Rectal smooth muscle tissue (tissue), 1 donor: ENCODE measurements at regions not wholly inside any gene's neighbourhood (a gene's known extent, or its start where the extent isn't known, plus 50 kb on each side); places are given as distances from the start of the nearest gene placed in this dataset.
"Not testable (repeated sequence)": the region's sequence is repeated elsewhere in the genome, so short reads cannot be mapped to it uniquely, and the experiment has no call there.

Experiments used
- H3K27ac ChIP-seq: one replicate; pipeline ENCODE4 v1.7.0; 2013; ENCODE audit warnings: low read depth, low read length, inconsistent platforms
- H3K27me3 ChIP-seq: one replicate; pipeline ENCODE4 v1.7.0; 2013; ENCODE audit warnings: low read length; ENCODE audit not compliant: control insufficient read depth, insufficient read depth
- H3K36me3 ChIP-seq: one replicate; pipeline ENCODE4 v1.7.0; 2013; ENCODE audit warnings: low read length; ENCODE audit not compliant: control insufficient read depth, insufficient read depth
- H3K4me1 ChIP-seq: one replicate; pipeline ENCODE4 v1.7.0; 2013; ENCODE audit warnings: low read length; ENCODE audit not compliant: control insufficient read depth, insufficient read depth
- H3K4me3 ChIP-seq: one replicate; pipeline ENCODE4 v1.7.0; 2013; ENCODE audit warnings: low read length
- H3K9ac ChIP-seq: one replicate; pipeline ENCODE4 v1.7.0; 2013; ENCODE audit warnings: low read length

DNA sequence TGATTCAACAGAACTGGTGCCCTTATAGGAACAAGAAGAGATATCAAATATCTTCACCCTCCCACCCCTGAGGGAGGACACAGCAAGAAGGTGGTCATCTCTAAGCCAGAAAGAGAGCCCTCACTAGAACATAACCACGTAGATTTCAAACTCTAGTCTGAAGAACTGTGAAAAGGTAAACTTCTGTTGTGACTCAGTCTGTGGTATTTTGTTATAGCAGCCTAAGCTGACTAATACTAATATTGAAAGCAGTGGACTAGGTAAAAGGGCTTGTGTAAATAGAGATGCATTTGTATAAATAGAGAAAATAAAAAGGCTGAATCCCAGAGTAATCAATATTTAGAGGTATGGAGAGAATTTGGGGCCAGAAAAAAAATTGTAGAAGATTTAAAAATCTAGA is 157.6 kb upstream of the CCNH start:
- no peaks in the 10 kb centered on the region for H3K36me3 ChIP-seq
- H3K4me3 ChIP-seq: no peak overlapping the region
- no peaks in the 10 kb centered on the region for H3K4me1 ChIP-seq
- no peaks in the 10 kb centered on the region for H3K27me3 ChIP-seq
- H3K9ac ChIP-seq: no peak overlapping the region
- no peak overlapping the region for H3K27ac ChIP-seq

DNA sequence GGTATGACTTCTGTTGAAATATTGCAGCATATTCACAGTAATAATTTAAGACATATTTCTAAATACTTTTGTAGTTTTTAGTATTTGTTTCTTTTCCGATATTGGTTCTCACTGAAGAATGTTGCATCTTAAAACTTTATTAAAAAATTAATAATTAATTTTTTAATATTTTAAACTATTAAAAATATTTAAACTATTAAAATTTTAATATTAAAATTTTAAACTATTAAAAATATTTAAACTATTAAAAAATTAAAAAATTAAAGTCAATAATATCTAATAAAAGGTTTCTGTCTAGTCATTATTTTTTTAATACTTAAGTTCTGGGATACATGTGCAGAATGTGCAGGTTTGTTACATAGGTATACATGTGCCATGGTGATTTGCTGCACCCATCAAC is 149.3 kb upstream of the CCNH start:
- Histone ChIP-seq H3K36me3 (no peaks in the 10 kb centered on the region), H3K4me1 (no peaks in the 10 kb centered on the region), H3K9ac (no peak overlapping the region), H3K27me3 (no peaks in the 10 kb centered on the region), H3K27ac (no peak overlapping the region), H3K4me3 (no peak overlapping the region)

DNA sequence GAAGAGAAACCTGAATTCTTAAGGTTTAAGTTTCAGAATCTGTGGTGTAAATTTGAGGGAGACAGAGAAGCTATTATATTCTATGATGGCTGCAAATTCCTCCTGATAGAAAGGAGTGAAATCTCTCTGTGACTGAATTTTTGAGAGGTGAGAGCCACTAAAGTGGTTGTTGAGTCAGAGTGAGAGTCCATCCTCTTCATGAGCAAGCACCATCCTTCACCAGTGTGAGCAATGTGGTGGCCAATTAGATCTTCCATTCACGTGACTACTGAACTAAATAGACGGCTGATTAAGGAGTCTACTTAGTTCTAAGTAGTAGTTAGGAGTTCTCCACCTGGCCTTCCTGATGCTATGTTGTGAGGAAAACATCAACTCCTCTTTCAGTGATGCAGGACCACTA is 147.8 kb upstream of the CCNH start:
- Histone ChIP-seq H3K27ac (no peak overlapping the region), H3K4me1 (no peaks in the 10 kb centered on the region), H3K27me3 (no peaks in the 10 kb centered on the region), H3K9ac (no peak overlapping the region), H3K36me3 (no peaks in the 10 kb centered on the region), H3K4me3 (no peak overlapping the region)

DNA sequence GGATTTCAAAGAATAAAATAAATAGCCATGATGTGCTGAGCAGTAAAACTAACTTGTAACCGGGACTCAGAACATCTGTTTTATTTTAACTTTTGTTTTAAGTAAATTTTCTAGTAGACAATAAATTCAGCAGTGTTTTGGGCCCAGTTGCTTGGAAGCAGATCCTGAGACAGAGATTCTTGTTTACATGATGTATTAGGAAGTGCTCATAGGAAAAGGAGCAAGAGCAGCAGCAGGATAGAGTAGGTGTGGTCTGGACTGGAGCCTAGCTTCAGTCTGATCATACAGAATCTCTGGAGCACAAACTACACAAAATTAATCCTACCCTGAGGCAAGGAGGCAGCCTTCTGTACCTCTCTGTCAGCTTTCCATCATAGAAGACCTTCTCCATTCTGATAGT is 139.2 kb upstream of the CCNH start:
- H3K27me3 ChIP-seq: no peaks in the 10 kb centered on the region
- H3K36me3 ChIP-seq: no peaks in the 10 kb centered on the region
- H3K27ac ChIP-seq: peak overlapping the region; percentile 77
- no peak overlapping the region for H3K4me3 ChIP-seq
- H3K9ac ChIP-seq: no peak overlapping the region
- H3K4me1 ChIP-seq: peaks cover 8% of the 10 kb centered on the region

DNA sequence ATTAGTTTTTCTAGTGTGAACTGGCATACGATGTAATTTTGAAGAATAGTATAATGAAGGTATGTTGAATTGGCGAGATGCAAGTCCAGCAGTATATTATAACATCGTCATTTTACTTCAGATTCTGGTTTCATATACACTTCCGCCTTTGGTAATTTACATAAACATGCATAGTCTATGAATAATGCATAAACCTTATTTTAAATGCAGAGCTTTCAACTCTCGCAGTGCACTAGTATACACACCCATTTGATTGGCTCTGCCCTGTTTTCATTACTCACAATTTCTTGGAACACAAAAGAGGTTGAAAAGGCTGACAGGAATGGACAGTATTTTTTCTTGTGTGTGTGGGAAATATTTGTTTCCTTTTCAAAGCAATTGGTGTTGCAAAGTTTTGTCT is 128.9 kb upstream of the CCNH start:
- no peaks in the 10 kb centered on the region for H3K36me3 ChIP-seq
- H3K4me3 ChIP-seq: no peak overlapping the region

DNA sequence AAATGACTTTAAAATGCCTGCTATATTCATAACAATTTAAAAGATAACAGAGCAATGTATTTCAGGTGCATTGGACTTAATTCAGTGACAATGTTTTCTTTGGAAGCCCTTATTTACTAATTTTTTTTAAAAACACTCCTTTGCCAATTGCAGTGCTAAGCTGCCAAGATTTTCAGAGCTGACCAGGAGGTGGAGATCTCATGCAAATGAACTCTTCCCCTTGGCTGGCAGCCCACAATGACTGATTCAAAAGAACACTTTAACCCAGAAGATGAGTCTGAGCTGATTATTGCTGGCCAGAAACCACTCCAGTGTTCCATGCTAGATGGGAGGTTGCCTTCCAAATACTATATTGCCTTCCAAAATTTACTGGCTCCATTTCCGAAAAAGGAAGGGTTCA is 128.3 kb upstream of the CCNH start:
- Histone ChIP-seq H3K36me3 (no peaks in the 10 kb centered on the region), H3K27ac (no peak overlapping the region), H3K9ac (no peak overlapping the region), H3K4me1 (peaks cover 5% of the 10 kb centered on the region), H3K4me3 (no peak overlapping the region), H3K27me3 (no peaks in the 10 kb centered on the region)

More for the DNA sequence above, 128.9 kb upstream of the CCNH start:
- peaks cover 7% of the 10 kb centered on the region for H3K4me1 ChIP-seq
- no peak overlapping the region for H3K27ac ChIP-seq
- H3K27me3 ChIP-seq: no peaks in the 10 kb centered on the region
- H3K9ac ChIP-seq: no peak overlapping the region

DNA sequence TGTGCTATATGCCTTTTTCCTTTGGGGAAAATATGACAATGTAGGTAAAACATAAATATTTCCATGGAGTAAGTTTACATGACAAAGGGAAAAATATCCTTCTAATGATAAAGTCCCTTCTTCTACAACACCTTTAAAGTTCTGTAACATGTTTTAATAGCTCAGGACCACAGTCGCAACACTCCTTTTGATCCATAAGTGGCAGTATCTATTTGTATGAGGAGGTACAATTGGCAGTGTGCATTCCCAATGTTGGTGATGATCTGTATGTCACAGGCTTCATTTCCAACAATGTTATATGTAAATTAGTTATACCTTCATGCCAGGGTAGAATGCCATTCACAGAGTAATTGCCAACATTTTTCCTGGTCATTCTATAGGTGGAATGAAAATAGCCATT is 127.1 kb upstream of the CCNH start:
- Histone ChIP-seq H3K27ac (no peak overlapping the region), H3K4me3 (no peak overlapping the region), H3K36me3 (no peaks in the 10 kb centered on the region), H3K9ac (no peak overlapping the region), H3K27me3 (no peaks in the 10 kb centered on the region), H3K4me1 (peaks cover 2% of the 10 kb centered on the region)

DNA sequence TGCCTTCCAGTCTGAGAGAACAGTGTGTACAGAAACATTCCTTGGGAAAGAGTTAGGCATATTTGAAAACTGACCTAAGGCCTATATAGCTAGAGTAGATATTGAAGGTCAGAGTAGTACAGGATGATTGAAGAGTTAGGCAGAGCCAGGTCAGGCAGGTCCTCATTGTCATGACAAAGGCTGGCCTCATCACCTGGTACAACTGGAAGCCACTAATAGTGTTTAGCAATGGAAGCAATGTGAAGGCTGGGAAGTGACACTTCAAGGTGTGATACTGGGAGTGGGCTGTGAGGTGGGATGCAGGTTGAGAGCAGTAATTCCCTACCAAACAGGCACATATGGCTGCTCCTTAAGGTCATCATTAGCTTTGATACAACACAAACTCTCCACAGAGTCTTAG is 123.6 kb upstream of the CCNH start:
- Histone ChIP-seq H3K27me3 (no peaks in the 10 kb centered on the region), H3K27ac (no peak overlapping the region), H3K36me3 (no peaks in the 10 kb centered on the region), H3K4me3 (no peak overlapping the region), H3K4me1 (no peaks in the 10 kb centered on the region), H3K9ac (no peak overlapping the region)

DNA sequence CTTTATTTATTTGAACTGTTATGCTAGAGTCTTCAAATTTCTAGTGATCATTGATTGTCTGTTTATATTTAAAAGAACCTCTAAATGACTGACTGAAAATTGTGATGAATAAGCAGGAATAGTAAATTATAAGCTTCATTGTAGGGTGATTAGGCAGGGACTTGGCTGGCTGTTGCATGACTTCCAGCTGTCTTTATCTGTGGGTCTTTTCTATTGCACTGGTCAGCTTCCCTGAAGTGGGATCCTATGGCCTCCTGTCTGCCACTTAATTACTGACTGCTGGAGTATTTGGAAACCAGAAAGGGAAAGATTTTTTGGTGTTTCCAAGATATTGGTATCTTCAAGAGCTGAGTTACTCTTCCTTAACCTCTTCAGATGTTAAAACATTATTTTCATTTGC is 123.0 kb upstream of the CCNH start:
- Histone ChIP-seq H3K4me3 (no peak overlapping the region), H3K4me1 (no peaks in the 10 kb centered on the region), H3K9ac (no peak overlapping the region), H3K27me3 (no peaks in the 10 kb centered on the region), H3K36me3 (no peaks in the 10 kb centered on the region), H3K27ac (no peak overlapping the region)

DNA sequence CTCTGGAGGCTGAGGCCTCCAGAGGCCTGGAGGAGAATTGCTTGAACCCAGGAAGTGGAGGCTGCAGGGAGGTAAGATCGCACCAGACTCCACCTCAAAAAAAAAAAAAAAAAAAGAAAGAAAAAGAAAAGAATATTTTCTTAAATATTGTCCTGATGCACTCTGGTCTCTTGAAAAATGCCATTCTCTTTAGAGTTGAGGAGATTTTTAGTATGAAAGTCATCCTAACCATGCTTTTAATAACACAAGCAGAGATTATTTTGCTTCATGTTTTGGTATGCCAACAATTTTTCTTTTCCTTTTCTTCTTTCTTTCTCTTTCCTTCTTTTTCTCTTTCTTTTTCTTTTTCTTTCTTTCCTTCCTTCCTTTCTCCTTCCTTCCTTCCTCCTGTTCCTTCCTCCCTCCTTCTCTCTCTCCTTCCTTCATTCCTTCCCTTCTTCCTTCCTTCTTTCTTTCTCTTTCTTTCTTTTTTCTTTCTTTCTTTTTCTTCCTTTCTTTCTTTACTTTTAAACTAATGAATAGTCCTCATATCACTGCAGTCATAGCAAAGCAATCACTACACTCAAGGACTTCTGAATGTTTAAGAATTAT is 116.9 kb upstream of the CCNH start:
- Histone ChIP-seq H3K27me3 (no peaks in the 10 kb centered on the region), H3K27ac (no peak overlapping the region), H3K4me1 (no peaks in the 10 kb centered on the region), H3K36me3 (no peaks in the 10 kb centered on the region), H3K9ac (no peak overlapping the region), H3K4me3 (no peak overlapping the region)

DNA sequence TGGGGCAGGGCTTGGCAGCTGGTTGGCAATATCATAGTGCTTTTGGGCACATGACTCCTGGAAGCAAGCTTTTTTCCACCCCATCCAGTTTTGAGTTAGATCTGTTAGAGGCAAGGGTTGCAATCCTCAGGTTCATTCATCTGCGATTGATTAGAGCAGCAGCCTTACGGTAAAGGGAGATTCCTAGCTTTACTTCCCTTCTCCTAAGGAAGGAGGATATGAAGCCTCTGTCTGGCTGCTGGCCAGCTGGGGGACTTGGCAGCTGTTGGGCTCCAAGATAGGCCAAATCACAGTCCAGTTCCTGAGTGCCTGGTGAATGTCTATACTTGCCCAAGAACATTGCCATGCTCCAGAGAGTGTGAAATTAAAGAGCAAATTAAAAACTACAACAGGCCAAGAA is 113.4 kb upstream of the CCNH start:
- H3K27ac ChIP-seq: no peak overlapping the region
- H3K27me3 ChIP-seq: no peaks in the 10 kb centered on the region
- no peak overlapping the region for H3K9ac ChIP-seq
- no peak overlapping the region for H3K4me3 ChIP-seq
- no peaks in the 10 kb centered on the region for H3K36me3 ChIP-seq
- H3K4me1 ChIP-seq: no peaks in the 10 kb centered on the region

DNA sequence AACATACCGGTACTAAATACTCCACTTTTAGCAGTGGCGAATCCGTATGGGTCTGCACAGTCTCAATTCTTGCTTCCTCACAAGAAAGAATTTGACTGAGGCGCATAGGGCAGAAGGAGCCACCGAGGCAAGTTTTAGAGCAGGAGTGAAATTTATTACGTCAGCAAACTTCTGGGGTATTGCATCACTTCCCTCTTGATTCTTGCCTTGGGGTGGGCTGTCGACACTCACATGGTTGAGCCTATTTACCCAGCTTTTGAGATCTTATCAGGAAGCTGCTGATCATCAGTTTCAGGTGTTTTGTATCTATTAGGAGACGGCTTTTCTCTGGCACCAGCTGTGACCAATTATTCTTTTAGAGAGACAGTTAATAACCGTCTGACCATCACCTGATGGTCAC is 111.5 kb upstream of the CCNH start:
- H3K36me3 ChIP-seq: no peaks in the 10 kb centered on the region
- no peak overlapping the region for H3K27ac ChIP-seq
- no peak overlapping the region for H3K9ac ChIP-seq
- H3K4me1 ChIP-seq: no peaks in the 10 kb centered on the region
- H3K4me3 ChIP-seq: no peak overlapping the region
- H3K27me3 ChIP-seq: no peaks in the 10 kb centered on the region

DNA sequence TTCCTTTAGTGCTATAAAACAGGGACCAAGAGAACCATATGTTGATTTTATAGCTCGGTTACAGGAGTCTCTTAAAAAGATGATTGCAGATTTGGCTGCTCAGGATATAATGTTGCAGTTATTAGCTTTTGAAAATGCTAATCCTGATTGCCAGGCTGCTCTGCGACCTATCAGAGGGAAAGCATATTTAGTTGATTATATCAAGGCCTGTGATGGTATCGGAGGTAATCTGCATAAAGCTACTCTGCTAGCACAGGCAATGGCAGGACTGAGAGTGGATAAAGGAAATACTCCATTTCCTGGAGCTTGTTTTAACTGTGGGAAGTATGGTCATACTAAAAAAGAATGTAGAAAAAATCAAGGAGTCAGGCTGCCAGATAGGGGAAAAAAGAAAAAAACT is 99.0 kb upstream of the CCNH start:
- not testable (repeated sequence) for H3K4me3 ChIP-seq, H3K27ac ChIP-seq, H3K9ac ChIP-seq, H3K27me3 ChIP-seq, H3K36me3 ChIP-seq, H3K4me1 ChIP-seq
